ENCODE measurements at regions not wholly inside any gene's neighbourhood (a gene's known extent, or its start where the extent isn't known, plus 50 kb on each side); places are given as distances from the start of the nearest gene placed in this dataset.

DNA sequence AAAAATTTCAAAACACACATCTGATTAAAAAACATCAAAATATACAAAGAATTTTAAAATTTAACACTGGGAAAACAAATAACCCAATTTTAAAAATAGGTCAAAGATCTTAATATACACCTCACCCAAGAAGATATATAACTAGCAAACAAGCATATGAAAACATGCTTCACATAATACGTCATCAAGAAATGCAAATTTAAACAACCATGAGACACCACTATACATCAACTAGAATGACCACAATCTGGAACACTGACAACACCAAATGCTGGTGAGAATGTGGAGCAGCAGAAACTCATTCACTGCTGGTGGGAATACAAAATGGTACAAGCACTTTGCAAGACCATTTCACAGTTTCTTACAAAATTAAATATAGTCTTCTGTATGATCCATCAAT, 498.4 kb downstream of the IPMK start:
- TF ChIP-seq TCF4 (CRISPR knock-in tag; IDR thresholded peaks at IDR 0.05; ENCODE audit: borderline replicate concordance) (no peak), TSHZ2 (CRISPR knock-in tag; IDR thresholded peaks at IDR 0.05) (no peak), OSR1 (CRISPR knock-in tag; IDR thresholded peaks at IDR 0.05) (no peak), ZNF70 (CRISPR knock-in tag; IDR thresholded peaks at IDR 0.05) (no peak), CSRNP3 (CRISPR knock-in tag; IDR thresholded peaks at IDR 0.05) (no peak), CSDC2 (CRISPR knock-in tag; IDR thresholded peaks at IDR 0.05) (no peak), PATZ1 (CRISPR knock-in tag; IDR thresholded peaks at IDR 0.05; ENCODE audit: borderline replicate concordance) (no peak), GLIS3 (CRISPR knock-in tag; IDR thresholded peaks at IDR 0.05) (no peak)
